B cell (primary cell): ENCODE measurements at regions not wholly inside any gene's neighbourhood (a gene's known extent, or its start where the extent isn't known, plus 50 kb on each side); places are given as distances from the start of the nearest gene placed in this dataset.

ENCODE experiments used
- EZH2 ChIP-seq: IDR thresholded peaks from 2 replicates; pipeline ENCODE4 v1.6.1; 2012; ENCODE audit warnings: borderline replicate concordance, low read depth, mild to moderate bottlenecking, moderate library complexity, low read length; ENCODE audit not compliant: insufficient read depth, poor library complexity, severe bottlenecking
- TF ChIP-seq, protein P1 (sequence below): fragments of 200-600 bp; IDR thresholded peaks from one replicate; pipeline ENCODE4 v1.8.0; 2022; ENCODE audit warnings: antibody characterized with exemption, mild to moderate bottlenecking

- TF ChIP-seq, protein P1, sequence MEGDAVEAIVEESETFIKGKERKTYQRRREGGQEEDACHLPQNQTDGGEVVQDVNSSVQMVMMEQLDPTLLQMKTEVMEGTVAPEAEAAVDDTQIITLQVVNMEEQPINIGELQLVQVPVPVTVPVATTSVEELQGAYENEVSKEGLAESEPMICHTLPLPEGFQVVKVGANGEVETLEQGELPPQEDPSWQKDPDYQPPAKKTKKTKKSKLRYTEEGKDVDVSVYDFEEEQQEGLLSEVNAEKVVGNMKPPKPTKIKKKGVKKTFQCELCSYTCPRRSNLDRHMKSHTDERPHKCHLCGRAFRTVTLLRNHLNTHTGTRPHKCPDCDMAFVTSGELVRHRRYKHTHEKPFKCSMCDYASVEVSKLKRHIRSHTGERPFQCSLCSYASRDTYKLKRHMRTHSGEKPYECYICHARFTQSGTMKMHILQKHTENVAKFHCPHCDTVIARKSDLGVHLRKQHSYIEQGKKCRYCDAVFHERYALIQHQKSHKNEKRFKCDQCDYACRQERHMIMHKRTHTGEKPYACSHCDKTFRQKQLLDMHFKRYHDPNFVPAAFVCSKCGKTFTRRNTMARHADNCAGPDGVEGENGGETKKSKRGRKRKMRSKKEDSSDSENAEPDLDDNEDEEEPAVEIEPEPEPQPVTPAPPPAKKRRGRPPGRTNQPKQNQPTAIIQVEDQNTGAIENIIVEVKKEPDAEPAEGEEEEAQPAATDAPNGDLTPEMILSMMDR: no peak
- no peak for TF ChIP-seq EZH2
Observed at GRCh38 chr3:18761530-18761929, 336.4 kb upstream of the SATB1 start.
